Upper lobe of left lung (tissue), 6 donors: ENCODE measurements at regions not wholly inside any gene's neighbourhood (a gene's known extent, or its start where the extent isn't known, plus 50 kb on each side); places are given as distances from the start of the nearest gene placed in this dataset.
A peak's percentile ranks its signal among the peaks of the same experiment; 100 is the strongest.

Source experiments
- ATAC-seq, 2 donors: fragments of 200-7000 bp; cut with Tn5 transposase; one replicate each; pipeline ENCODE4 v1.9.1; 2022; ENCODE audit warnings: mild to moderate bottlenecking in 2 of 2, moderate library complexity in 2 of 2; ENCODE audit not compliant: low FRiP score in 2 of 2
- DNase-seq, 2 donors: peaks; one replicate each; pipeline ENCODE4 v3.0.0-alpha.2; 2019 to 2020
- H3K27ac ChIP-seq, 4 donors: fragments of 200-600 bp; sonication (generic); one replicate each; pipeline ENCODE4 v1.5.1; 2016 to 2019
- H3K27me3 ChIP-seq, 4 donors: fragments of 200-600 bp; sonication (generic); one replicate each; pipeline ENCODE4 v1.5.1; 2017 to 2019
- H3K36me3 ChIP-seq, 4 donors: fragments of 200-600 bp; sonication (generic); one replicate each; pipeline ENCODE4 v1.5.1; 2016 to 2019
- H3K4me1 ChIP-seq, 4 donors: fragments of 200-600 bp; sonication (generic); one replicate each; pipeline ENCODE4 v1.5.1; 2018 to 2019
- H3K4me3 ChIP-seq, 4 donors: fragments of 200-600 bp; sonication (generic); one replicate each; pipeline ENCODE4 v1.5.1; 2017 to 2019; ENCODE audit warnings: mild to moderate bottlenecking in 2 of 4, moderate library complexity in 1 of 4
- H3K9me3 ChIP-seq, 4 donors: fragments of 200-600 bp; sonication (generic); one replicate each; pipeline ENCODE4 v1.5.1; 2018 to 2019
- EP300 ChIP-seq, 4 donors: sonication (generic); formaldehyde crosslinking; IDR thresholded peaks; one replicate each; pipeline ENCODE4 v1.5.1; 2017; ENCODE audit warnings: antibody characterized with exemption in 4 of 4, control low read depth in 2 of 4
- POLR2A ChIP-seq, 4 donors: fragments of 450-650 bp; IDR thresholded peaks; one replicate each; pipeline ENCODE4 v1.5.1; 2016 to 2017; ENCODE audit warnings: antibody characterized with exemption in 4 of 4, mild to moderate bottlenecking in 2 of 4
- POLR2AphosphoS5 ChIP-seq, 2 donors: sonication (generic); formaldehyde crosslinking; IDR thresholded peaks; one replicate each; pipeline ENCODE4 v1.5.1; 2017; ENCODE audit warnings: antibody characterized with exemption in 2 of 2
- WGBS, 2 donors: methylation state at CpG; one replicate each; pipeline ENCODE4 v1.1.5; 2017 to 2018; 5-methylcytosine and 5-hydroxymethylcytosine counted together
- TF ChIP-seq, protein P1 (sequence below), 6 experiments: fragments of 450-650 bp in 4 of 6; fragments of 200-600 bp in 2 of 6; sonication (generic) in 2 of 6; IDR thresholded peaks; one replicate each; pipeline ENCODE4 v1.5.1; 2016 to 2019; ENCODE audit warnings: antibody characterized with exemption in 6 of 6
- donor health status: DM: no; HTN: no; CAD: no; lungs with moderate emphysema.
- donor health status: DM: no; HTN: yes; CAD: no; lungs with severe emphysema.

DNA sequence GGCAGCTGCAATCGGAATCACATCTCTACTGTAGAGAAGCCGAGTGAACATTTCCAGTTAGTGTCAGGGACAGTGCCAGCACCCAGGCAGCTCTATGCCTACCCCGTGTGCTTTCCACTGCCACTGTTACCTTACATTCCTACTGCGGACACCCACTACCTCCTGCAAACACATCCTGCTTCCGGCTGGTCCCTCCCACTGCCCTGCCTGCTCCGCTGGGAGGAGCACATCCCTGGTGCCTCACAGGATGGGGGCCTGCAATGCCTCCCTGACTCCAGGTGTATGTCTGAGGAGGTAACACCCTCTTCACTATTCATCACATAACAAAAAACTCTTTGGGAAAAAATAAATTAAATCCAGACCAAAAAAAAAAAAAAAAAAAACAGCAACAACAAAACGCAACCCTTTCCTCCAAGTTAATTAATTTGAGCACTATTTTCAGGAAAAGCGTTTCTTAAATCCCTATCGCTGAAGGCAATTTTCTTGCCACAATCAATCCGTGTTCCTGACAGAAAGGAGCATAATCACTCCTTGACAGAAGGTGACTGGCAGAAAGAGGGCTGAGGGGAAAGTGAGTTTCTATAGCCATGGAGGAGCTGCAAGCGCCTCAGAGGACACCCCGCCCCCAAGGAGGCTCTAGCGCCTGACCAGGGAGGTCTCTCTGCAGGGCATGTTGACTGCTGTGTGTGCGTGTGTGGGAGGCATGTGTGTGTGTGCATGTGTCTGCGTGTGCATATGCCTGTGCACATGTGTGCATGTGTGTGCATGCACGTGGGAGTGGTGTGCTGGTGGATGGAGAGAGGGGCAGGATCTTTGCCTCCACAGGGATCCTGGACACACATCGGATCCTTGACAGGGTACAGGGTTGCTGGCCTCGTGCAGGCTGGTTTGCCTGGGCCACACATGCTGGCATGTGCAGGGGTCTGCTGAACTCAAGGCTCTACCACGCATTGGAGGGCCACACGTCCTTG is 134.8 kb upstream of the NTM start:
- TF ChIP-seq, protein P1, sequence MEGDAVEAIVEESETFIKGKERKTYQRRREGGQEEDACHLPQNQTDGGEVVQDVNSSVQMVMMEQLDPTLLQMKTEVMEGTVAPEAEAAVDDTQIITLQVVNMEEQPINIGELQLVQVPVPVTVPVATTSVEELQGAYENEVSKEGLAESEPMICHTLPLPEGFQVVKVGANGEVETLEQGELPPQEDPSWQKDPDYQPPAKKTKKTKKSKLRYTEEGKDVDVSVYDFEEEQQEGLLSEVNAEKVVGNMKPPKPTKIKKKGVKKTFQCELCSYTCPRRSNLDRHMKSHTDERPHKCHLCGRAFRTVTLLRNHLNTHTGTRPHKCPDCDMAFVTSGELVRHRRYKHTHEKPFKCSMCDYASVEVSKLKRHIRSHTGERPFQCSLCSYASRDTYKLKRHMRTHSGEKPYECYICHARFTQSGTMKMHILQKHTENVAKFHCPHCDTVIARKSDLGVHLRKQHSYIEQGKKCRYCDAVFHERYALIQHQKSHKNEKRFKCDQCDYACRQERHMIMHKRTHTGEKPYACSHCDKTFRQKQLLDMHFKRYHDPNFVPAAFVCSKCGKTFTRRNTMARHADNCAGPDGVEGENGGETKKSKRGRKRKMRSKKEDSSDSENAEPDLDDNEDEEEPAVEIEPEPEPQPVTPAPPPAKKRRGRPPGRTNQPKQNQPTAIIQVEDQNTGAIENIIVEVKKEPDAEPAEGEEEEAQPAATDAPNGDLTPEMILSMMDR (IDR thresholded peaks at IDR 0.05) = no peak
- TF ChIP-seq EP300 (IDR thresholded peaks at IDR 0.05) (no peak), POLR2AphosphoS5 (IDR thresholded peaks at IDR 0.05) (no peak)
- no peak overlapping the region for H3K27ac ChIP-seq
- WGBS, 2 donors = 71 to 77% methylated on average over 20 of the region's 20 CpGs
- no peaks in the 10 kb centered on the region for H3K9me3 ChIP-seq
- no peak overlapping the region for H3K4me3 ChIP-seq
- ATAC-seq (peak in 1 of 2 donors; percentile 23), DNase-seq (peak in 1 of 2 donors; percentile 17)
- H3K27me3 ChIP-seq = no peaks in the 10 kb centered on the region
- H3K4me1 ChIP-seq = no peaks in the 10 kb centered on the region
- H3K36me3 ChIP-seq = no peaks in the 10 kb centered on the region

- no peak overlapping the region for H3K4me3 ChIP-seq
- no peak for ATAC-seq
- H3K36me3 ChIP-seq = no peaks in the 10 kb centered on the region
- H3K27ac ChIP-seq = no peak overlapping the region
- TF ChIP-seq POLR2A (IDR thresholded peaks at IDR 0.05) = no peak
- TF ChIP-seq EP300 (IDR thresholded peaks at IDR 0.05) = no peak
- no peak for TF ChIP-seq POLR2AphosphoS5 (IDR thresholded peaks at IDR 0.05)
- TF ChIP-seq, protein P1 (IDR thresholded peaks at IDR 0.05) = no peak
- no peak for DNase-seq
- WGBS, 2 donors = 71 to 73% methylated on average over 7 of the region's 7 CpGs
- no peaks in the 10 kb centered on the region for H3K4me1 ChIP-seq
- no peaks in the 10 kb centered on the region for H3K27me3 ChIP-seq
- no peaks in the 10 kb centered on the region for H3K9me3 ChIP-seq
Measured at GRCh38 chr11:131240421-131240820, 130.0 kb upstream of the NTM start.

- Histone ChIP-seq H3K27ac (no peak overlapping the region), H3K9me3 (no peaks in the 10 kb centered on the region), H3K36me3 (no peaks in the 10 kb centered on the region), H3K27me3 (no peaks in the 10 kb centered on the region), H3K4me3 (no peak overlapping the region), H3K4me1 (no peaks in the 10 kb centered on the region)
- ATAC-seq (no peak), DNase-seq (no peak)
- no peak for TF ChIP-seq POLR2A (IDR thresholded peaks at IDR 0.05)
- no peak for TF ChIP-seq EP300 (IDR thresholded peaks at IDR 0.05)
- no peak for TF ChIP-seq POLR2AphosphoS5 (IDR thresholded peaks at IDR 0.05)
- TF ChIP-seq, protein P1 (IDR thresholded peaks at IDR 0.05) = no peak
- WGBS, 2 donors = 75 to 81% methylated on average over 1 of the region's 1 CpG
Measured at GRCh38 chr11:131242476-131243000, 127.9 kb upstream of the NTM start.

GRCh38 chr11:131246156-131246555 is 124.3 kb upstream of the NTM start:
- WGBS, 2 donors = 20 to 33% methylated on average over 2 to 3 of the region's 3 CpGs
- no peak for DNase-seq
- no peak overlapping the region for H3K4me3 ChIP-seq

More at GRCh38 chr11:131246156-131246555, 124.3 kb upstream of the NTM start:
- H3K27me3 ChIP-seq = no peaks in the 10 kb centered on the region
- ATAC-seq = no peak
- no peaks in the 10 kb centered on the region for H3K9me3 ChIP-seq
- H3K36me3 ChIP-seq = no peaks in the 10 kb centered on the region
- TF ChIP-seq EP300 (IDR thresholded peaks at IDR 0.05) (no peak), POLR2AphosphoS5 (IDR thresholded peaks at IDR 0.05) (no peak), POLR2A (IDR thresholded peaks at IDR 0.05) (no peak)
- TF ChIP-seq, protein P1 (IDR thresholded peaks at IDR 0.05) = no peak
- H3K4me1 ChIP-seq = no peaks in the 10 kb centered on the region
- no peak overlapping the region for H3K27ac ChIP-seq
